Neural crest cell (in vitro differentiated cells): ENCODE measurements at regions not wholly inside any gene's neighbourhood (a gene's known extent, or its start where the extent isn't known, plus 50 kb on each side); places are given as distances from the start of the nearest gene placed in this dataset.

Experiments
- DNase-seq: peaks from one replicate; pipeline ENCODE4 v3.0.0; 2021; ENCODE audit warnings: low read depth, mixed read lengths, low spot score
- H3K27ac Mint-ChIP-seq: one replicate; pipeline ENCODE4 v1.8.0; 2021; ENCODE audit warnings: mild to moderate bottlenecking, mixed read lengths; ENCODE audit not compliant: unreplicated experiment
- H3K27me3 Mint-ChIP-seq: 2 replicates; pipeline ENCODE4 v1.8.0; 2021; ENCODE audit warnings: low read depth, mild to moderate bottlenecking, mixed read lengths
- H3K36me3 Mint-ChIP-seq: 2 replicates; pipeline ENCODE4 v1.8.0; 2021; ENCODE audit warnings: low read depth, mild to moderate bottlenecking, mixed read lengths
- H3K4me1 Mint-ChIP-seq: 2 replicates; pipeline ENCODE4 v1.8.0; 2021; ENCODE audit warnings: mixed read lengths
- H3K4me3 Mint-ChIP-seq: one replicate; pipeline ENCODE4 v1.8.0; 2021; ENCODE audit warnings: mild to moderate bottlenecking, mixed read lengths
- H3K9me3 Mint-ChIP-seq: 2 replicates; pipeline ENCODE4 v1.8.0; 2021; ENCODE audit warnings: mixed read lengths
- TF ChIP-seq, protein P1 (sequence below): fragments of 200-600 bp; sonication (generic); conservative IDR thresholded peaks from 2 replicates; pipeline ENCODE4 v1.5.0; 2021; ENCODE audit warnings: antibody characterized with exemption, mild to moderate bottlenecking

DNA sequence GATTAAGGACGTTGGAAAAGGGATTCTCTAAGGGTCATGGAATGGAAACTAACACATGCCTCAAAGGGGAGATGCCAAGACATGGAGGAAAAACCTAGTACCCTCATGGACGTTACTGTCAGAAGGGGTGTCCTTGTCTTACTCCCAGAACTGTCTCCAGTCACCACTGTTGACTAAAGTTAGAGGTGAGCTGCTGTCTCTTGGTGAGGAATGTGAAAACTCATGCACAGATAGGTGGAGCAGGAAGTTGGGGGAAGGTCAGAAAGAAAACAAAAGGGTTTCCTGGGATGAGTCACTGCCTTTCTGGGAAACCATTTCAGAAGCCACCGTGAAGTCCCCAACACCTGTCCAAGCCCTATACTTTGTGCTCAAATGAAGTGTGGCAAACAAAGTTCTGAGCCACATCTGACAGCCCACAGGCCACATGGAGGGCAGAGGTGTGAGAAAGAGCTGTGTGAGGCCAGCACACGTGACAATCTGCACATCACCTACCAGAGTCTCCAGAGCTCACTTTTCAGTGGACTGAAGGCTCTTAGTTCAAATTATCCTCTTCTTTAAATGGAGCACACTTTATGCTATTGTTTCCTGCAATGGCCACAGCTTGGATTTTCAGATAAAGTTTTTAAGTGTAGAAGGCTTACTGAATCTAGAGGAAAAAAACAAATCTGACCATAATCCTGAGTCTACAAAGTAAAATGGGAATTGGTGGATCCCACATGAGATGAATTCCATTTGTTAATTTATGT lies 92.9 kb upstream of the EGLN3 start:
- TF ChIP-seq, protein P1, sequence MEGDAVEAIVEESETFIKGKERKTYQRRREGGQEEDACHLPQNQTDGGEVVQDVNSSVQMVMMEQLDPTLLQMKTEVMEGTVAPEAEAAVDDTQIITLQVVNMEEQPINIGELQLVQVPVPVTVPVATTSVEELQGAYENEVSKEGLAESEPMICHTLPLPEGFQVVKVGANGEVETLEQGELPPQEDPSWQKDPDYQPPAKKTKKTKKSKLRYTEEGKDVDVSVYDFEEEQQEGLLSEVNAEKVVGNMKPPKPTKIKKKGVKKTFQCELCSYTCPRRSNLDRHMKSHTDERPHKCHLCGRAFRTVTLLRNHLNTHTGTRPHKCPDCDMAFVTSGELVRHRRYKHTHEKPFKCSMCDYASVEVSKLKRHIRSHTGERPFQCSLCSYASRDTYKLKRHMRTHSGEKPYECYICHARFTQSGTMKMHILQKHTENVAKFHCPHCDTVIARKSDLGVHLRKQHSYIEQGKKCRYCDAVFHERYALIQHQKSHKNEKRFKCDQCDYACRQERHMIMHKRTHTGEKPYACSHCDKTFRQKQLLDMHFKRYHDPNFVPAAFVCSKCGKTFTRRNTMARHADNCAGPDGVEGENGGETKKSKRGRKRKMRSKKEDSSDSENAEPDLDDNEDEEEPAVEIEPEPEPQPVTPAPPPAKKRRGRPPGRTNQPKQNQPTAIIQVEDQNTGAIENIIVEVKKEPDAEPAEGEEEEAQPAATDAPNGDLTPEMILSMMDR: no peak
- Mint-ChIP-seq H3K4me3 (no peak overlapping the region), H3K4me1 (no peaks in the 10 kb centered on the region), H3K9me3 (no peaks in the 10 kb centered on the region), H3K36me3 (no peaks in the 10 kb centered on the region), H3K27me3 (no peaks in the 10 kb centered on the region), H3K27ac (no peak overlapping the region)
- DNase-seq: no peak

DNA sequence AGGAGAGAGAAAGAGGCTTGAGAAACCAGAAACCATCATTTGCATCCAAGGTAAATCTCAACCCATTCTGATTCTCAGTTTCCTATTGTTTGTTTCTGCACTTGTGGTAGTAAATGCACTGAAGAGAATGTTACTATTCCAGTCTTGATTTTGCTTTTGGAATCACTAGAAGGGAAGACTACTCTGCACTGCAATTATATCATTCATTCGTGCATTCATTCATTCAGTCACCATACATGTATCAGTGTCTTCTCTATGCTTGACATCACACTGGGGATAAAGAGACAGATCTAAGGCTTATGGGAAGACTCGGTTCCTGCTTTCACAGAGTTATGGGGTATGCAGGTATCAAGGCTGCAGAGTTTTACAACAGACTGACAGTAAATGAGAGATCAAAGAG lies 90.3 kb upstream of the EGLN3 start:
- no peak for DNase-seq
- no peaks in the 10 kb centered on the region for H3K27me3 Mint-ChIP-seq
- H3K36me3 Mint-ChIP-seq: no peaks in the 10 kb centered on the region
- H3K9me3 Mint-ChIP-seq: no peaks in the 10 kb centered on the region
- H3K4me3 Mint-ChIP-seq: no peak overlapping the region
- H3K4me1 Mint-ChIP-seq: no peaks in the 10 kb centered on the region
- TF ChIP-seq, protein P1: no peak
- H3K27ac Mint-ChIP-seq: no peak overlapping the region

DNA sequence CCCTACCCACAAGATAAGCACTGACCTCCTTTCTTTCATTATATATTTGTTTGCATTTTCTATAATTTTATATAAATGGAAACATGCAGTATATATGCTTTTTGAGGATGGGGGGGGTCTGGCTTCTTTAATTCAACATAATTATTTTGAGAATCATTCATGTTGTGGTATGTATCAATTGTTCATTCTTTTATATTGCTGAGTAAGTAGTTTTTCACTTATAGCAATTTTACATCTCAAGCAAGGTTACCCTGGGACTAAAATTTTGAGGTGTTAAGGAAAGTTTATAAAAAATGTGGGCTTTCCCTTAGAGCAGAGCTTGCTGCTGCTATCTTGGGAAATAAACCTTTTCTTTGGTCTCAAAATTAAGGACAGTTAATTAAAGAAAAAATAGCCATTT lies 89.9 kb upstream of the EGLN3 start:
- DNase-seq: no peak
- no peaks in the 10 kb centered on the region for H3K27me3 Mint-ChIP-seq
- H3K4me1 Mint-ChIP-seq: no peaks in the 10 kb centered on the region
- TF ChIP-seq, protein P1: no peak
- no peak overlapping the region for H3K27ac Mint-ChIP-seq
- H3K36me3 Mint-ChIP-seq: no peaks in the 10 kb centered on the region
- H3K9me3 Mint-ChIP-seq: no peaks in the 10 kb centered on the region
- no peak overlapping the region for H3K4me3 Mint-ChIP-seq

DNA sequence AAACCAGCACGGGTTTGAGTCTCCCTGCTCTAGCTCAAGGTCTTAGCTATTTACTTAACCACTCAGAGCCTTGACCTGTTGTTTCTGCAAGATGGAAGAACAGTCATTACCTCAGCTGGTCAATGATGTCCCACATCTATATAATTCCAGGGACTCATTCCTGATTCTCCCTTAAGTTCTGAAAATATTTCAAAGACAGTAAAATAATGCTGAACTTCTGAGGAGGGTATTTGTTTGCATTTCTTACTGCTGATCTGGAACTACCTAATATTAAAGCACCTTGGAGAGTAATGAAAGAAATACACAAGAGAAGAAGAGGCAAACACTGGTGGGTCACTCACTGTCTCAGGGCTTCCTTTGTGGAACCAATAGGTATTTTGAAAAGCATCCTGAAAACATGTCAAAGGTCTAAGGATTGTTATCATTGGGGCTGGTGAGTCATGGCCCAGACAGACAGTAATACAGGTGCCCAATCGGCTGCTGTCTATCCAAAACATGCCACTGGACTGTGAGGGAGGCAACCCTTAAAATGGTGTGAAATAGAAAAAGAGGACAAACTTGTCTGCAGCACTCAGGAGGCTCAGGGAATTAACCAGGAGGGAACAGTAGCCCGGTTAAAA lies 88.7 kb upstream of the EGLN3 start:
- Mint-ChIP-seq H3K36me3 (no peaks in the 10 kb centered on the region), H3K27me3 (no peaks in the 10 kb centered on the region), H3K9me3 (no peaks in the 10 kb centered on the region), H3K4me3 (no peak overlapping the region), H3K4me1 (no peaks in the 10 kb centered on the region), H3K27ac (no peak overlapping the region)
- TF ChIP-seq, protein P1: no peak
- DNase-seq: no peak

DNA sequence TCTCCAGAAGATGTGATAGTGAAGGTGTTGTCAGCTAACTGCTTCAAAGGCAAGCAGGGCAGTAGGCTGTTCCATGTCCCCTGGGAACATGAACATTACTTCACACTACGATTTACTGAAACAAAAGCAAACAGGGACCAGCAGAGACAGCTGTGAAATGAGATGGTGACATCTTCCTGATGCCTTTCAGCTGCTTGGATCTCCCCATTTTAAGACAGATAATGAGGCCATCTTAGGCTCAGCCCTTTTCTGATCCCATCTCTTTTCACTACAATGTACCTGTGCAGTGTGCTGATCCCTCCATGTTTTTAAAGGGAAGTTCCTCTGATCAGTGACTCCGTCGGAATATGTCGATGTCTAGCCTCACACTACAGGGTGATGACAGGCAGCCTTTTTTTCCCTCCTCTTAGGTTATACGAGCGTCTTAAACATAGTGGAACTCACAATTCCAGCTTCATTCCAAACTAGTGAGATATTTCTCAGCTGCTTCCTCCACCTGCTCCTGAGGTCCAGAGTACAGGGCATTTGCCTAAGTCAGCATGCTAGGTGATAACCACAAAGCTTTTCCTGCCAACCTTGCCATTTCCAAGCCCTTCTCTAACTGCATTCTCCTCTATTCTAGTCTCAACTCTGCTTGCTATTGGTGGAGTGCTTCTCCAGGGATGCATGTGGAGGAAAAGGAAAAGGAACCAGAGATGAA lies 87.6 kb upstream of the EGLN3 start:
- no peak overlapping the region for H3K27ac Mint-ChIP-seq
- H3K36me3 Mint-ChIP-seq: no peaks in the 10 kb centered on the region
- TF ChIP-seq, protein P1: no peak
- no peaks in the 10 kb centered on the region for H3K4me1 Mint-ChIP-seq
- H3K9me3 Mint-ChIP-seq: no peaks in the 10 kb centered on the region
- no peak for DNase-seq
- no peaks in the 10 kb centered on the region for H3K27me3 Mint-ChIP-seq
- H3K4me3 Mint-ChIP-seq: no peak overlapping the region
